IMR-90 (cell line): ENCODE measurements at regions not wholly inside any gene's neighbourhood (a gene's known extent, or its start where the extent isn't known, plus 50 kb on each side); places are given as distances from the start of the nearest gene placed in this dataset.

Experiments used
- ATAC-seq: fragments of 200-7000 bp; cut with Tn5 transposase; 2 replicates; pipeline ENCODE4 v1.9.1; 2020; ENCODE audit warnings: low read depth, mild to moderate bottlenecking, moderate library complexity
- BruUV-seq: library from RNA; stranded (reverse); fragments of 400-500 nt; replicated peaks from 2 replicates; lab custom pipeline; 2021; lab: Mats Ljungman, UMichigan
- CTCF ChIA-PET: fragments of 300-600 bp; formaldehyde crosslinking; extraction: SDS; loops from one replicate; lab custom pipeline; 2021; ENCODE audit warnings: antibody characterized with exemption; lab: Yijun Ruan, JAX
- POLR2A ChIA-PET: fragments of 300-600 bp; sonication (Branson Sonifier 250); formaldehyde crosslinking; loops from one replicate; lab custom pipeline; 2022; ENCODE audit warnings: antibody characterized with exemption; ENCODE audit not compliant: unreplicated experiment; lab: Charles Lee
- DNase-seq: peaks from one replicate; pipeline ENCODE4 v3.0.0; 2013
- H2AFZ ChIP-seq: replicated peaks from 2 replicates; pipeline ENCODE3; 2013; ENCODE audit warnings: low read length, mild to moderate bottlenecking; ENCODE audit not compliant: poor library complexity
- H2AK5ac ChIP-seq: 2 replicates; pipeline ENCODE4 v1.6.1; 2013; ENCODE audit warnings: low read depth, low read length, inconsistent platforms
- H2AK9ac ChIP-seq: replicated peaks from 2 replicates; pipeline ENCODE3; 2013; ENCODE audit warnings: mild to moderate bottlenecking, low read depth, low read length, moderate library complexity; ENCODE audit not compliant: poor library complexity
- H2BK120ac ChIP-seq: 2 replicates; pipeline ENCODE4 v1.6.1; 2013; ENCODE audit warnings: low read depth, low read length, inconsistent platforms
- H2BK15ac ChIP-seq: 3 replicates; pipeline ENCODE4 v1.6.1; 2013; ENCODE audit warnings: low read depth, low read length, inconsistent platforms
- H2BK20ac ChIP-seq: 2 replicates; pipeline ENCODE4 v1.6.1; 2013; ENCODE audit warnings: low read depth, mild to moderate bottlenecking, inconsistent platforms, low read length, moderate library complexity
- H2BK5ac ChIP-seq: 2 replicates; pipeline ENCODE4 v1.6.1; 2013; ENCODE audit warnings: mild to moderate bottlenecking, low read depth, low read length, inconsistent platforms; ENCODE audit not compliant: poor library complexity, severe bottlenecking
- H3K14ac ChIP-seq: replicated peaks from 2 replicates; pipeline ENCODE4 v1.6.1; 2013; ENCODE audit warnings: low read depth, low read length, inconsistent platforms
- H3K18ac ChIP-seq: 2 replicates; pipeline ENCODE4 v1.6.1; 2013; ENCODE audit warnings: low read depth, low read length, control low read depth
- H3K23ac ChIP-seq: 2 replicates; pipeline ENCODE4 v1.6.1; 2013; ENCODE audit warnings: low read depth, low read length, inconsistent platforms
- H3K27ac ChIP-seq: 2 replicates; pipeline ENCODE4 v1.5.1; 2013; ENCODE audit warnings: mild to moderate bottlenecking, control low read depth, low read length; ENCODE audit not compliant: insufficient read depth
- H3K27me3 ChIP-seq: 2 replicates; pipeline ENCODE4 v1.6.1; 2013; ENCODE audit warnings: low read length; ENCODE audit not compliant: control insufficient read depth, insufficient read depth
- H3K36me3 ChIP-seq: 2 replicates; pipeline ENCODE4 v1.6.1; 2013; ENCODE audit warnings: low read length, mixed read lengths; ENCODE audit not compliant: control insufficient read depth, insufficient read depth
- H3K4ac ChIP-seq: 2 replicates; pipeline ENCODE4 v1.6.1; 2013; ENCODE audit warnings: low read depth, low read length, inconsistent platforms
- H3K4me1 ChIP-seq: 2 replicates; pipeline ENCODE4 v1.6.1; 2013; ENCODE audit warnings: low read length, mixed read lengths; ENCODE audit not compliant: control insufficient read depth, insufficient read depth
- H3K4me2 ChIP-seq: 2 replicates; pipeline ENCODE4 v1.6.1; 2013; ENCODE audit warnings: low read depth, mild to moderate bottlenecking, control low read depth, low read length, moderate library complexity
- H3K4me3 ChIP-seq: 2 replicates; pipeline ENCODE4 v1.5.1; 2013; ENCODE audit warnings: low read depth, mild to moderate bottlenecking, control low read depth, low read length, moderate library complexity; ENCODE audit not compliant: insufficient read depth
- H3K56ac ChIP-seq: 2 replicates; pipeline ENCODE4 v1.6.1; 2013; ENCODE audit warnings: low read length, inconsistent platforms; ENCODE audit not compliant: insufficient read depth; ENCODE audit errors: extremely low read depth
- H3K79me1 ChIP-seq, 2 experiments: 2 replicates each; pipeline ENCODE4 v1.6.1; 2013; ENCODE audit warnings: low read length in 2 of 2, inconsistent platforms in 1 of 2, low read depth in 1 of 2
- H3K9ac ChIP-seq: 2 replicates; pipeline ENCODE4 v1.6.1; 2013; ENCODE audit warnings: low read depth, low read length, control low read depth
- H3K9me1 ChIP-seq: 2 replicates; pipeline ENCODE4 v1.6.1; 2013; ENCODE audit warnings: low read length, inconsistent platforms; ENCODE audit not compliant: insufficient read depth
- H3K9me3 ChIP-seq: 2 replicates; pipeline ENCODE4 v1.6.1; 2013; ENCODE audit warnings: low read length; ENCODE audit not compliant: control insufficient read depth, insufficient read depth
- H4K20me1 ChIP-seq: 2 replicates; pipeline ENCODE4 v1.6.1; 2013; ENCODE audit warnings: low read length, inconsistent platforms; ENCODE audit not compliant: insufficient read depth
- H4K5ac ChIP-seq: 2 replicates; pipeline ENCODE4 v1.6.1; 2013; ENCODE audit warnings: mild to moderate bottlenecking, low read depth, low read length, control low read depth
- H4K8ac ChIP-seq, 2 experiments: 2 replicates each; pipeline ENCODE4 v1.6.1; 2013; ENCODE audit warnings: low read depth in 2 of 2, low read length in 2 of 2, control low read depth in 1 of 2, inconsistent platforms in 1 of 2
- H4K91ac ChIP-seq: 2 replicates; pipeline ENCODE4 v1.6.1; 2013; ENCODE audit warnings: low read depth, low read length, inconsistent platforms; ENCODE audit not compliant: insufficient read depth
- BHLHE40 ChIP-seq: fragments of 150-350 bp; IDR thresholded peaks from 2 replicates; pipeline ENCODE4 v1.6.1; 2016; ENCODE audit warnings: mild to moderate bottlenecking, low read depth, low read length
- CEBPB ChIP-seq: IDR thresholded peaks from 2 replicates; pipeline ENCODE4 v1.6.1; 2012; ENCODE audit warnings: low read depth, low read length, improper control_type of control experiment
- CHD1 ChIP-seq: IDR thresholded peaks from 2 replicates; pipeline ENCODE4 v1.6.1; 2012; ENCODE audit warnings: low read depth, low read length, improper control_type of control experiment
- CTCF ChIP-seq: conservative IDR thresholded peaks from 2 replicates; pipeline ENCODE4 v1.5.1; 2012; ENCODE audit warnings: mild to moderate bottlenecking, low read depth, low read length, improper control_type of control experiment
- FOS ChIP-seq: fragments of 150-350 bp; IDR thresholded peaks from 2 replicates; pipeline ENCODE4 v1.6.1; 2016; ENCODE audit warnings: low read depth, low read length
- MAFK ChIP-seq: IDR thresholded peaks from 2 replicates; pipeline ENCODE4 v1.6.1; 2012; ENCODE audit warnings: low read depth, low read length, improper control_type of control experiment
- MAZ ChIP-seq: IDR thresholded peaks from 2 replicates; pipeline ENCODE4 v1.6.1; 2012; ENCODE audit warnings: low read depth, mild to moderate bottlenecking, low read length, improper control_type of control experiment, moderate library complexity, borderline replicate concordance
- MXI1 ChIP-seq: IDR thresholded peaks from 2 replicates; pipeline ENCODE4 v1.6.1; 2012; ENCODE audit warnings: low read depth, mild to moderate bottlenecking, low read length, moderate library complexity, borderline replicate concordance
- NFE2L2 ChIP-seq: fragments of 150-350 bp; IDR thresholded peaks from 2 replicates; pipeline ENCODE4 v1.6.1; 2016; ENCODE audit warnings: low read depth, mild to moderate bottlenecking, low read length
- POLR2A ChIP-seq: IDR thresholded peaks from 2 replicates; pipeline ENCODE4 v1.6.1; 2012; ENCODE audit warnings: mild to moderate bottlenecking, low read depth, low read length
- RAD21 ChIP-seq: IDR thresholded peaks from 2 replicates; pipeline ENCODE4 v1.6.1; 2012; ENCODE audit warnings: low read length, improper control_type of control experiment
- RFX5 ChIP-seq: IDR thresholded peaks from 2 replicates; pipeline ENCODE4 v1.8.0; 2012; ENCODE audit warnings: low read depth, mild to moderate bottlenecking, low read length, moderate library complexity
- SMC3 ChIP-seq: fragments of 150-350 bp; IDR thresholded peaks from 2 replicates; pipeline ENCODE4 v1.6.1; 2016; ENCODE audit warnings: low read depth, mild to moderate bottlenecking, antibody characterized with exemption, low read length, moderate library complexity
- WGBS, 2 experiments: methylation state at CpG; one replicate each; pipeline versions ENCODE4 v1.1.5 to v1.1.7; 2013; ENCODE audit warnings: missing lambda C conversion rate in 2 of 2; ENCODE audit not compliant: insufficient read length in 1 of 2; ENCODE audit errors: extremely low coverage in 2 of 2; 5-methylcytosine and 5-hydroxymethylcytosine counted together
- dilution Hi-C: fragments of 300-500 bp; cut with HindIII; formaldehyde crosslinking; loops from one replicate; pipeline ENCODE4 v1.14.3; 2018; ENCODE audit warnings: low sequenced_read_pairs; ENCODE audit not compliant: unreplicated experiment
- in situ Hi-C: fragments of 300-500 bp; cut with MboI; formaldehyde crosslinking; loops from 3 replicates; pipeline ENCODE4 v1.14.3; 2019; ENCODE audit warnings: low sequenced_read_pairs, inconsistent platforms, mixed read lengths
- intact Hi-C: fragments of 100-400 bp; cut with micrococcal nuclease; formaldehyde crosslinking; loops from 2 replicates; pipeline ENCODE4 v1.10.0; 2022
- TF ChIP-seq, protein P1 (sequence below): fragments of 150-350 bp; IDR thresholded peaks from 2 replicates; pipeline ENCODE4 v1.6.1; 2016; ENCODE audit warnings: low read depth, mild to moderate bottlenecking, low read length, moderate library complexity, borderline replicate concordance
- TF ChIP-seq, protein P2 (sequence below): fragments of 150-350 bp; IDR thresholded peaks from 2 replicates; pipeline ENCODE4 v1.6.1; 2017; ENCODE audit warnings: mild to moderate bottlenecking, antibody characterized with exemption, low read length, low read depth

DNA sequence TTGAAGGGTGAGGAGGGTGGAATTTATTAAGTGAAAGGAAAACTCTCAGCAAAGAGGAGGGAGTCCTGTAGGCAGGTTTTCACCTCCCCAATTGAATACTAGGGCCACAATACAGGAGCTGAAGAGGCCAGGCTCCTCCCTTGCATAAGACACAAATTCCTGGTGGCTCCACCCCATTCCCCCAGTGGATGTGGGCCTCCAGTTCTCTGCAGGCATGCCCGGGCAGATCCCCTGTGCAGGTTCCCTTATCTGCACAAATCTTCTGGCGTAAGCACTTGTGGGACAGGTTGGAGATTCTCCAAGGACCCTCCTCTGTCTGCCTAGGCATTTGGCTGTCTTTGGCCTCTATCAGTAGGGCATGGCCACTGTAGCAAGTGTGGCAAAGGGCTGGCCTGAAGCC lies 847.1 kb upstream of the MBL2 start:
- Histone ChIP-seq H2BK120ac (no peak overlapping the region), H2AK5ac (no peak overlapping the region), H2BK15ac (no peak overlapping the region), H3K9me3 (no peaks in the 10 kb centered on the region), H4K20me1 (no peaks in the 10 kb centered on the region), H3K27me3 (no peaks in the 10 kb centered on the region), H3K23ac (no peak overlapping the region), H3K9ac (no peak overlapping the region), H3K36me3 (no peaks in the 10 kb centered on the region), H3K14ac (no peak overlapping the region), H3K4me3 (no peak overlapping the region), H3K9me1 (no peaks in the 10 kb centered on the region), H3K4me1 (no peaks in the 10 kb centered on the region), H3K56ac (no peak overlapping the region), H3K18ac (no peak overlapping the region), H4K5ac (no peak overlapping the region), H3K79me1 (no peaks in the 10 kb centered on the region), H2BK5ac (no peak overlapping the region), H2AK9ac (no peak overlapping the region), H3K27ac (no peak overlapping the region), H3K4me2 (no peak overlapping the region), H3K4ac (no peak overlapping the region), H2BK20ac (no peak overlapping the region), H4K8ac (no peak overlapping the region), H4K91ac (no peak overlapping the region), H2AFZ (no peak overlapping the region)
- intact Hi-C loops (no loop called here), dilution Hi-C loops (no loop called here), in situ Hi-C loops (no loop called here)
- 80% methylated on average over 1 of the region's 2 CpGs; no CpG with 5 or more reads in 1 of the 2 experiments for WGBS, 2 experiments
- POLR2A ChIA-PET, result no interaction called here
- CTCF ChIA-PET, result no interaction called here
- BruUV-seq, result no TSS peak
- ATAC-seq, result no peak
- no peak for TF ChIP-seq BHLHE40
- no peak for TF ChIP-seq NFE2L2
- TF ChIP-seq CHD1, result no peak
- no peak for TF ChIP-seq CTCF
- TF ChIP-seq MAFK, result no peak
- no peak for TF ChIP-seq CEBPB
- no peak for TF ChIP-seq RFX5
- no peak for TF ChIP-seq MAZ
- TF ChIP-seq, protein P1, sequence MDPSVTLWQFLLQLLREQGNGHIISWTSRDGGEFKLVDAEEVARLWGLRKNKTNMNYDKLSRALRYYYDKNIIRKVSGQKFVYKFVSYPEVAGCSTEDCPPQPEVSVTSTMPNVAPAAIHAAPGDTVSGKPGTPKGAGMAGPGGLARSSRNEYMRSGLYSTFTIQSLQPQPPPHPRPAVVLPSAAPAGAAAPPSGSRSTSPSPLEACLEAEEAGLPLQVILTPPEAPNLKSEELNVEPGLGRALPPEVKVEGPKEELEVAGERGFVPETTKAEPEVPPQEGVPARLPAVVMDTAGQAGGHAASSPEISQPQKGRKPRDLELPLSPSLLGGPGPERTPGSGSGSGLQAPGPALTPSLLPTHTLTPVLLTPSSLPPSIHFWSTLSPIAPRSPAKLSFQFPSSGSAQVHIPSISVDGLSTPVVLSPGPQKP, result no peak
- no peak for TF ChIP-seq FOS
- no peak for TF ChIP-seq MXI1
- TF ChIP-seq, protein P2, sequence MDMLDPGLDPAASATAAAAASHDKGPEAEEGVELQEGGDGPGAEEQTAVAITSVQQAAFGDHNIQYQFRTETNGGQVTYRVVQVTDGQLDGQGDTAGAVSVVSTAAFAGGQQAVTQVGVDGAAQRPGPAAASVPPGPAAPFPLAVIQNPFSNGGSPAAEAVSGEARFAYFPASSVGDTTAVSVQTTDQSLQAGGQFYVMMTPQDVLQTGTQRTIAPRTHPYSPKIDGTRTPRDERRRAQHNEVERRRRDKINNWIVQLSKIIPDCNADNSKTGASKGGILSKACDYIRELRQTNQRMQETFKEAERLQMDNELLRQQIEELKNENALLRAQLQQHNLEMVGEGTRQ, result no peak
- no peak for TF ChIP-seq SMC3
- TF ChIP-seq POLR2A, result no peak
- no peak for TF ChIP-seq RAD21
- DNase-seq, result no peak
